ENCODE measurements at regions not wholly inside any gene's neighbourhood (a gene's known extent, or its start where the extent isn't known, plus 50 kb on each side); places are given as distances from the start of the nearest gene placed in this dataset.

DNA sequence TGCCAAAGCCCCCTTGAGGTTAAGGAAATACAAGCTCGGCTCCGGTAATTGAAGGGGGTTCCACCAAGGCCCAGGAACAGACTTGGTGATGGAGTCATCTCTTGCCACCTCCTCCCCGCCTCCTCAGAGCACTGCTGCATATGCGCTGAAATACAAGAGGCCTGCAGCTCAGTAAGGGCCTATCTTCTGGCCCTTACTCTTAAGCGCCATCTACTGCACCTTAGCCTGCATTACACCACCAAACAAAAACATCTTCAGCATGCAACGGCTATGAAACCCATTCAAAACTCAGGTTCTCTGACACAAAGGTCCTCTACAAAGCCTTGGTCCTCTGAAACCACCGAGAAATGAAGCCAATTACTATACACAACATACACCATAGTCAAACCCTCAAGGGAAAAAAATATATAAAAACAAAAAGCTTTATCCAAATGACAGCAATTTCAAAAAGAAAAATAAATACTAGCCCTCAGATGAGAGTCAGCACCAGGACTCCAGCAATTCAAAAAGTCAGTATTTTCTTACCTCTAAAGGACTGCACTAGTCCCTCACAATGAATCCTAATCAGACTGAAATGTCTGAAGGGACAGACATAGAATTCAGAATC, 176.8 kb upstream of the TBX20 start:
- Histone ChIP-seq H3K27me3 (no peaks in the 10 kb centered on the region), H3K4me1 (no peaks in the 10 kb centered on the region), H3K9me3 (no peaks in the 10 kb centered on the region), H3K4me3 (no peak overlapping the region), H3K36me3 (no peaks in the 10 kb centered on the region), H3K27ac (no peak overlapping the region)
- ATAC-seq, result no peak
- in situ Hi-C loops (cut with MboI; ENCODE audit: low sequenced_read_pairs in 4 of 4), result no loop called here
- DNase-seq, result no peak
- TF ChIP-seq POLR2A (IDR thresholded peaks at IDR 0.05) (no peak), CTCF (IDR thresholded peaks at IDR 0.05 in 4 of 5, conservative IDR thresholded peaks at IDR 0.05 in 1 of 5) (no peak)
- intact Hi-C loops (cut with DNase I; ENCODE audit: low total_unique reads), result no loop called here

- peak; percentile 24 to 71 (median 41) for TF ChIP-seq CTCF (IDR thresholded peaks at IDR 0.05 in 4 of 5, conservative IDR thresholded peaks at IDR 0.05 in 1 of 5)
- TF ChIP-seq POLR2A (IDR thresholded peaks at IDR 0.05), result no peak
- DNase-seq (no peak), ATAC-seq (no peak)
- intact Hi-C loops (cut with DNase I; ENCODE audit: low total_unique reads) (loop anchor here (2.0 to 10.0 kb wide), 2 partner anchors 110 to 200 kb away; no protein-coding TSS in a partner anchor), in situ Hi-C loops (cut with MboI; ENCODE audit: low sequenced_read_pairs in 4 of 4) (loop anchor here in 1 of 4 donors (10.0 kb wide), 2 partner anchors 110 to 200 kb away; no protein-coding TSS in a partner anchor)
- no peaks in the 10 kb centered on the region for H3K4me1 ChIP-seq
- peaks cover 0 to 5% (median 0%) of the 10 kb centered on the region in 3 donors for H3K27me3 ChIP-seq
- H3K4me3 ChIP-seq, result no peak overlapping the region
- no peaks in the 10 kb centered on the region for H3K9me3 ChIP-seq
- no peaks in the 10 kb centered on the region for H3K36me3 ChIP-seq
- H3K27ac ChIP-seq, result no peak overlapping the region
Measured at GRCh38 chr7:35424869-35425495, 171.1 kb upstream of the TBX20 start.

DNA sequence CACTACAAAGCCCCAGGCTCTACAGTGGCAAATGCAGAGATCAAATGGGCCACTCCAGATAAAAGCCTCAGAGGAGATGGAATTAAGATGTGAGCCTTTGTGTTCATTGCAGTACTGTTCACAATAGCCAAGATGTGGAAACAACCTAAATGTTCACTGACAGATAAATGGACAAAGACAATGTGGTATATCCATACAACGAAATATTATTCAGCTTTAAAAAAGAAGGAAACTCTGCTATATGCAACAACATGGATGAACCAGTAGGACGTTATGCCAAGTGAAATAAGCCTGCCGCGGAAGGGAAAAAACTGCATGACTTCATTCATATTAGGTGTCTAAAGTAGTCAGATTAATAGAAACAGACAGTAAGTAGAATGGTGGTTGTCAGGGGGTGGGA, 170.5 kb upstream of the TBX20 start:
- no peak for DNase-seq
- Histone ChIP-seq H3K4me3 (no peak overlapping the region), H3K27ac (no peak overlapping the region), H3K36me3 (no peaks in the 10 kb centered on the region), H3K9me3 (no peaks in the 10 kb centered on the region), H3K4me1 (no peaks in the 10 kb centered on the region), H3K27me3 (peaks cover 0 to 9% (median 0%) of the 10 kb centered on the region in 3 donors)
- no peak for ATAC-seq
- no peak for TF ChIP-seq POLR2A (IDR thresholded peaks at IDR 0.05)
- no peak for TF ChIP-seq CTCF (IDR thresholded peaks at IDR 0.05 in 4 of 5, conservative IDR thresholded peaks at IDR 0.05 in 1 of 5)
- in situ Hi-C loops (cut with MboI; ENCODE audit: low sequenced_read_pairs in 4 of 4), result loop anchor here in 1 of 4 donors (10.0 kb wide), 2 partner anchors 110 to 200 kb away; no protein-coding TSS in a partner anchor
- intact Hi-C loops (cut with DNase I; ENCODE audit: low total_unique reads), result loop anchor here (2.0 to 10.0 kb wide), 2 partner anchors 110 to 200 kb away; no protein-coding TSS in a partner anchor

DNA sequence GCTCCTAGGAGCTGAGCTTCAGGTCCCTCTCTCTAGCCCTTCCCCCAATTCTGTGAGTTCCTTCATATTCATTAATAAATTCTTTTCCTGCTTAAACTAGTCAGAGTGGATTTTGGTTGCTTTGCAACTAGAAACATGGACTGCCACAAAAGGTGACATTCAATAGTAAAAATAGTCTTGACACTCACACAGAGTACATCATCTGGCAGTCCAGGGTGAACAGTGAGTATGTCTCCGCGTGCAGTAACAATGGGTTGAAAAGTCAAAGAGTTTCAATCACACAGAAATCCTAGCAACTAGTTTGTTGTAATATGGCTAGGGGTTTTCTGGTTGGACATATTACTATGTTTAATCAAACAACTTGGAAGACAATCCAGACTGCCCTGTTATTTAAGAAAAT, 168.8 kb upstream of the TBX20 start:
- Histone ChIP-seq H3K36me3 (no peaks in the 10 kb centered on the region), H3K4me3 (no peak overlapping the region), H3K9me3 (no peaks in the 10 kb centered on the region), H3K27ac (no peak overlapping the region), H3K4me1 (no peaks in the 10 kb centered on the region), H3K27me3 (peaks cover 0 to 9% (median 0%) of the 10 kb centered on the region in 3 donors)
- TF ChIP-seq POLR2A (IDR thresholded peaks at IDR 0.05), result no peak
- TF ChIP-seq CTCF (IDR thresholded peaks at IDR 0.05 in 4 of 5, conservative IDR thresholded peaks at IDR 0.05 in 1 of 5), result no peak
- in situ Hi-C loops (cut with MboI; ENCODE audit: low sequenced_read_pairs in 4 of 4), result loop anchor here in 1 of 4 donors (10.0 kb wide), 2 partner anchors 112 to 202 kb away; no protein-coding TSS in a partner anchor
- ATAC-seq (no peak), DNase-seq (no peak)
- intact Hi-C loops (cut with DNase I; ENCODE audit: low total_unique reads), result loop anchor here (10.0 kb wide), 1 partner anchor 112 kb away; no protein-coding TSS in a partner anchor

Data from gastrocnemius medialis (tissue), 4 donors.